ENCODE measurements at regions not wholly inside any gene's neighbourhood (a gene's known extent, or its start where the extent isn't known, plus 50 kb on each side); places are given as distances from the start of the nearest gene placed in this dataset.
"Not testable (repeated sequence)": the region's sequence is repeated elsewhere in the genome, so short reads cannot be mapped to it uniquely, and the experiment has no call there.

DNA sequence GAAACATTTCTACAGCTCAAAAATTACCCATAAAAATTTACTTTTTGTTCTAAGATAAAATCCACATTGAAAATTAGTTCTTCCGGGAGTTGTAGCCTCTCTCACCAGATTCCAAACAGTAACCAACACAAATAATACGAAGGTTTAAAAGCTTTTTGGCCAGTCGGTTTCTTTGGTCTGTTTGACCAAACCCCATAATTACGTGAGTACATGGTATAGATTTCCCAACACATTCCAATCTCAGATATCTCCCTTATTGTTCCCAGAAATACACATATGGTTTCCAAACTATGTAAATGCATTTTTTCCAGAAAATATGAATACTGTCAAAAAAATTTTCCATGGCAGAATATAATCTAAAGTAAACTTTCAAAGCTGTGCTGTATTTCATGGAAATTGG lies 722.0 kb downstream of the KCNJ2 start:
- DNase-seq, result no peak

DNA sequence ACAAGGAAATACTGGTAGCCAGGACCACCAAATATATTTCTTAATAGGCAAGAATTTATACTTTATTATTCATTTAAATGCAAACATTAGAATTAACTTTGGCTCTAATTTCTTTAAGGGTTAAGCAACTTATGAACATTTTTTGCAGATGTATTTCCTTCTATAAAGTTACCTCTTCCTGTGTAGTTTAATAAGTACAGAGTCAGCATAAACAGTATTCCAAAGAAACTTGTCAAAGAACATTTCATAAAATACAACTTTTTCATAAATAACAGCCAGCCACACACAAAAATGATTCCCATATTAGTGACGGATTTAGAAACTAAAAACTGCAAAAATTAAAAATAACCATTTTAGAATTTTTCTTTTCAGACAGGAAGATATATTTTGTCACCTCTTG lies 723.2 kb downstream of the KCNJ2 start:
- no peak for DNase-seq

DNA sequence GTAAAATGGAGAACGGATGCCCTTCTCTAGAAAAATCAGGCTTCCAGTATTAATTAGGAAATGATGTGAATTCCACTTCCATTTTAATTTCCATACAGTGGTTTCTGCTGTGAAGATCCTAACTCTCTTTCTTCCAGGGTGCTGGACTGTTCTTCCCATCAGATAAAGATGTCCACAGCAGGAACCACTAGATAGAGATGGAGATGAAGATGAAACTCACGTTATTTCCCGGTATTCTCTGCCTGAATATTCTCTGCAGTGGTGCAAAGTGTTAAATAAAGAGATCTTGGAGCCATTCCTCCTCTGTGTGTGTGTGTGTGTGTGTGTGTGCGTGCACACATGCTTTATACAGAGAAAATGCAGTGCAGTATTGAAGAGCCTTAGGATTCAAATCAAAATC lies 727.5 kb downstream of the KCNJ2 start:
- DNase-seq, result no peak

DNA sequence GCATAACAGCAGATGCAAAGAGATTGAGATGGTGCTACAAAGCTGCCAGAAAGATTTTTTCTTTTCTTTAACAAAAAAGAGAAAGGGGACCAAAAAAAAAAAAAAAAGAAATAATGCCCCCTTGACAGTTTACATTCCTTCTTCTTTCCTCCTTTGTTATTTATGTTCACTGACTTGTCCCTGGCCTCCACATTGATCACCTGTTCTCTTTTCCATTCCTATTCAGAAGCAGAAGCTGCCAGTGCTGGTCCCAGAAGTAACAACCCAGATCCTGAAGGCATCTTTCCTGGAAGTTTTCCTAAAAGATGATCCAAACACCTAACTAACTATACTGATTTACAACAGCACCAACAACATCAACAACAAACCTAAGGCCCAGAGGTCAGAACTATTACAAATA lies 728.1 kb downstream of the KCNJ2 start:
- DNase-seq, result no peak

DNA sequence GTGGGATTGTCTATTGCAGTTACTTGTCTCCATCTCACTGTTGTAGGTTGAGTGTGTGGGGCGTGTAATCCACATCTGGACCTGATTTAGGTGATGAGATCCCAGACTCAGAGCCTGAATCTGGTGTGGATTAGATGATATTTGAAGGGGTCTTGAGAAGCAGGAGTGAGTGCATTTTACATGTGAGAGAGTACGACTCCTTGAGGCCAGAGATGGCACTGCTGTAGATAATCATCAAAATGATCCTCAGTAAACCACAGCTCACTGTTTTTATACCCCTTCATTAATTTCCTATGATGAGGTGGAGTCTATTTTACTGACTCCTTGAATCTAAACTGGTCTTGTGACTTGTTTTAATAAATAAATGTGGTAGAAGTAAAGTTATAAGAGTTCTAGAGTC lies 732.5 kb downstream of the KCNJ2 start:
- DNase-seq, result no peak

DNA sequence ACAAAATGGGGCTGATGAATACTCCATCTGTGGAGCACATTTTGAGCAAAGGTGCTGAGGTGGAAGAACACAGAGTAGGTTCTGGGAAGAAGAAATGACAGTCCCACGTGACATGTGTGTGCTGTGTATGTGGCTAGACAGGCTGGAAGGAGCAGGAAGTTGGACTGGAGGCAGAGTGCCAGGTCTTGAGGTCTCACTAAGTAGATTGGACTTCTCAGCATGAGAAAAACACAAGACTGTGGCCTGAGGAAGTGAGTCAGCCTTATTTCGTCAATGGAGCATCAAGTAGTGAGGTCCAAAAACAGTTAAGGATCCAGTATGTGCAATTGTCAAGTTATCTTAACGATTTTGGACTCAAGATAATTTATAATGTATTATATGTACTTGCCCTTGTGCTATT lies 736.5 kb downstream of the KCNJ2 start:
- DNase-seq, result no peak

DNA sequence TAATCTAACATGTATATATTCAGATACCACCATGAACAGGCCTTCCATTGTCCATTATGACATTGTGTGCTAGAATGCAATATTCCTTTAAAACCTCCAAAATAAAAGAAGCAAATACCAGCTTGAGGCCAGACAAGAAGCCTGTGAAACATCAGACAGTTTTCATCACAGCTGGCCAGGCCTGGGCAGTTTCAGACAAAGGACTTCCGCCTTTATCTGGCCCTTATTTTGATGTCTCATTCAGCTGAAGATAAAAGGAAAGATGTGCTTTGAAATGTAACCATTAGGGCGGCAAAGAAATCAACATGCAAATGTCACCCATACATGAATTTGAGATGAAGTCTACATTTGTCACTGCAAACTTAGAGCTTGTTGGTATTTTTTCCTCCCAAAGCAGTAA lies 737.5 kb downstream of the KCNJ2 start:
- DNase-seq, result no peak

DNA sequence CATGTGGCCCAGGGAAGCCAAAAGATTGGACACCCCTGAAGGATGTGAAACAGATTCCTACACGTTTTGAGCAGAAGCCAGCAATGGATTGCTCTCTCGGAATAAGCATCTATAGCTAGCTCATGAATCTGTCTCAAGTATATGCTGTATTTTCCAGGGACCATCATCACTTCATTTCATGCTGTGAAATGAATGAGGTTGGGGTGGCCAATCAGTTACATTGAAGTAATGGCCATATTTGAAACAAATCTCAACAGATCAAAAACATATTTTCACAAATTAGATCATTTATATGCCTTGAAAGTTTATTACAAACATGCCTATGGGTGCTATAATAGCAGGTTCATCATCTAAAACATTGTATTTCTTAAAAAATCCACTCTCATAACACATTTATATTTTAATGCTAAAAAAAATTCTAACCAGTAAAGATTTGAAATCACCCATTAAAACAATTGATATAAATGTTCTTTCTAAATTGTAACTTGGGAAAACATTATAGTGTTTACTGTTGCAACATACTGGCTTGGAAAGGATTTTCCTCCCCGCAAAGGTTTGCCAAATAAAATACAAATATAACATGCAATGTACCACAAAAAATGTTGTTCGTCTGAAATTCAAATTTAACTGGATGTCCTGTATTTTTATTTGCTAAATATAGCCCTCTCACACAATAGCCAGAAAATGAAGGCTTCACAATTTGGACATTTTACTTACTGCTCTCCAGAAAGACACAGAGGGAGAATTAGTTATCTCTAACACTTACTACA lies 743.6 kb downstream of the KCNJ2 start:
- no peak for DNase-seq

DNA sequence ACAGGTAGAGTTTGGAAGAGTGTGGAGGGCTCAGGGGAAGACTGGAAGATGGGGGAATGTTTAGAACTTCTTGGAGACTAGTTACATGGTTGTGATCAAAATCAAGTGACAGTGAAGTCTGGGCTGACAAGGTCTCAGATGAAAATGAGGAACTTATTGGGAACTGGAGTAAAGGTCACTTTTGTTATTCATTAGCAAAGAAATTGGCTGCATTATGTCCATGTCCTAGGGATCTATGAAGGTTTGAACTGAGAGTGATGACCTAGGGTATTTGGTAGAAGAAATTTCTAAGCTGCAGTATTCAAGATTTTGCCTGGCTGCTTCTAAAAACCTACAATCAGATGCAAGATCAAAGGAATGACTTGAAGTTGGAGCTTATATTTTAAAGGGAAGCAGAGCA lies 747.1 kb downstream of the KCNJ2 start:
- DNase-seq, result no peak

DNA sequence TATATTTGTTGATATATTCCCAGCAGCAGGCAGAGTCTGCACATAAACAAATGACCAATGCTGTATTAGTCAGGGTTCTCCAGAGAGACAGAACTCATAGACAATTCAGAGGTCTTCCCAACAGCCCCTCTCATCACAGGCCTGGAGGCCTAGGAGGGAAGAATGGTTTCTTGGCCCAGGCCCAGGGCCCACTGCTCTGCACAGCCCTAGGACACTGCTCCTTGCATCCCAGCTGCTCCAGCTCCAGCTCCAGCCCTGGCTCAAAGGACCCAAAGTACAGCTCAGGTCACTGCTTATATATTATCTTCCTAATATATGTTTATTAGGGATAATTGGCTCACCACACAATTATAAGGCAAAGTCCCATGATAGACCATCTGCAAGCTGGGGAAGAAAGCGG lies 749.9 kb downstream of the KCNJ2 start:
- no peak for DNase-seq

DNA sequence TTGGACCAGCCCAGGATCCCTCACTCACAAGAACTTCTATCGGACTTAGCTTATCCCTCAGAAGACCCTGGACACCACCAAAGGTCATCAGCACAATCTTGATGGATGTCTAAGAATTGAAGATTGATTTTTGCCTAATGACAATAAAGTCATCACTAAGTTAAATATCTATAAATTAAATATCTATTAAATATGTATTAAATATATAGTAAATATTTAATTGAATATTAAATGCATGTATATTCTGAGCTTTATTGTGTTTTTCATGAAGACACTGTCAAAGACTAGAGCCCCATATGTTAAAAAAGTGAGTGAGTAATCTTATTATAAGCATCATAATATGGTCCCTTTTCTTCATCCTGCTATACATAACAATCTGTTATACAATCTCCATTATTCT lies 751.1 kb downstream of the KCNJ2 start:
- DNase-seq, result no peak

DNA sequence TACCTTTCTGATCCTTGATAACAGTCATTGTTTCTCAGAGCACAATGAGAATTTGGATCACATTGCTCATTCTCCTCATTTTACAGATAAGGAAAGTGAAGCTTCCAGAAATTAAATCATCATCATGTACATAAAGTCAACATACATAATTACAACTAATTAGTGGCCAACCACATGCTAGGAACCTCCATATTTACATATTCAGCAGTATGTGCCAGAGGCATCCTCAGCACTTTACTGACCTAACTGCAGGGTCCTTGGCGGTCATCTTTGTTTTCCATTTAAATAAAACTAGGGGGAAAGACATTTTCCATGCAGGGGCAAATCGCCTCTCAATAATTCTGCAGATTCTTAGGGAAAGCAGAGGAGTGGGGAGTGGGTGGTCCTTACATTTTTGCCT lies 752.9 kb downstream of the KCNJ2 start:
- no peak for DNase-seq

DNA sequence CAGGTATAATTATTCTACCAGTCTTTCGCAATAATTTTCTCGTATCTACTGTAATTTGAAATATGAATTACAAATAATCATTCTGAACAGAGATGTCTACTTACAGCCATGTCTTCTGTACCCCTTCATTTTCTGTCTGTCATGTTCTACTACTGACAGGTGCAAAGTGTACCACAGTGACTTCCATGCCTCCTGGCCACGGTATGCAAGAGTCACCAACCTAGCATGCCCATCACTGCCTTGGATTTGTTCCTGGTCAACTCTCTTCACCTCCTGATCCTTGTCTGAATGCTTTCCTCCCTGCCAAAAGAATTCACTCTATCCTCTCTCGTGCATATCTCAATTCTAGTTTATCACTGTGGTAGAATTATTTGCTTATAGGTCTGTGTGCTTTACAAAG lies 755.4 kb downstream of the KCNJ2 start:
- DNase-seq, result no peak

DNA sequence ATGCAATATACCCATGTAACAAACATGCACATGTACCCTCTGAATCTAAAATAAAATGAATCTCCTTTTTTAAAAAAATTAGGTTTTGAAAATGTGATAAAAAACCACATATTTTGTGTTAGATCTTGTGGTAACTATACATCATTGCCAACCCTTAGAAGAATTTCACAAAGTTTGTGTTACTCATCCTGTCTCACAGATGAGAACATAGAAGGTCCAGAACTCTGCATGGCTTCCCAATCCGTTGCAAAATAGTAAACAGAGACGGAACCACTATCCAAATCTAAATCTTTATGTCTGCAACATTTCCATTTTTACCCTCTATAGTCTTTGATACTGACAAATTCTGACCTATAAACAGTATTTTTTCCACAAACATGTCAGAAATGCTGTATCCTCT lies 759.9 kb downstream of the KCNJ2 start:
- DNase-seq, result no peak

DNA sequence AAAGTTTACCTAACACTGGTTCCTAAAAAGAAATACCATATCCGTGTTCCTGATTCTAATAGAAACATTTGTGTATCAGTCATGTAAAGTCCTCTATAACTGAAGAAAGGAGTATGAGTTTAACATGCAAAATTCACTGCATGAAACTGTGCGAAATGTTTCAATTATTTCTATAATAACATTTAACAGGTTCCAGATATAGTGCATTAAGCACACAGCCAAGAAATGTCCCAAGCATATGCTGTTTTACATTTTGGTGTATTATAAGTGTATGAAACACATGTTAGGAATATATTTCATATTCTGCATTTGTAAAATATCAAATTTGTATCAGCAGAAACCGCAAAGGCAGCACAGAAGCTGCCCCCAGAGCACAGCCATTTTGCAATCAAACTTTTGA lies 764.9 kb downstream of the KCNJ2 start:
- DNase-seq, result no peak

DNA sequence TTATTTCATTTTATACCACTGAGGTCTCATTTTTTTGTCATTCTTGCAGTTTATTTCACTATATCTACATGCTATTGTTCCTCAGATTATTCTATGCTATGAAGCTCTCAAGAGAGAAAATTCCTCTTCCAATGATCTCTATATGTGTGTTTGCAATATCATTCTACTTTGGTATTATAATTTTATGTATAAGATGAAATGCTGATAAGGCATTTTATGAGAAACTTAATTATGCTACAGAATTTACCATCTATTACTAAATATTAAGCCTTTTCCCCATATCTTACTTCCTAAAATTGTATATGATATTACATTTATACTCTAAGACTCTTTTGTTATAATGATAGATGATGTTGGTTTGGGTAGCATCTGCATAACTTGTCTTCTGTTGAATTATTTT lies 765.5 kb downstream of the KCNJ2 start:
- DNase-seq, result no peak

DNA sequence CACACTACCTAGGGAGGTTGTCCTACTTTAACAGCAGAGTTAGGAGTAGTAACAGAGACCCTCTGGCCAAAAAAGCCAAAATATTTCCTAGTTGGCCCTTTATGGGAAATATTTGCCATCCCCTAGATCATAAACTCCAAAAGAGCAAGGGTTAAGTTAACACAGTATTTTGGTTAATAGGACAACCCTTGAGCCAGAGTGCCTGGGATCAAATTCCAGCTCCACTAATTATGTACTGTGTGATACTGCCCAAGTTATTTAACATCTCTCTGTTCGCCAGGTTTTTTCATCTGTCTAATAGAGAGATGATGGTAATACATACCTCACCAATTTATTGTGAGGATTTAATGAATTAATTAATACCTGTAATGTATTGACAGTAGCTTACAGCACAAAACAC lies 767.4 kb downstream of the KCNJ2 start:
- no peak for DNase-seq

DNA sequence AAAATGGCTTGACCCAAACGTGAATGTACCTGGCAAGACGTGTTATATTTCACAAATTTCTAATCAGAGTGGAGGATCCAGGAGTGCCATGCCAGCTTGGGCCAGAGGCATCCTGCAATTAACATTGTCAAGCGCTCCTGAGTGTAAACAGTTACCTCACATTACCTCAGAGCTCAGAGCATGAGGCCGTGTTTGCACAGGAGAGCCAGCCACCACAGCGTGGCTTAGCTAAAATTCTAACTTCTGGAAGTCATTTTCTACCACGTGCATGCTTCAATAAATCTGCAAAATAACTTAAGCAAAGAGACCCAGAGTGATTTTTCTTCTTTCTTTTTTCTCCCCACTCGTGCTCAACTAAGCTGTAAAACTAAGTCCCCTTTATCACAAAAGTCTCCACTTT lies 769.0 kb downstream of the KCNJ2 start:
- DNase-seq, result no peak

DNA sequence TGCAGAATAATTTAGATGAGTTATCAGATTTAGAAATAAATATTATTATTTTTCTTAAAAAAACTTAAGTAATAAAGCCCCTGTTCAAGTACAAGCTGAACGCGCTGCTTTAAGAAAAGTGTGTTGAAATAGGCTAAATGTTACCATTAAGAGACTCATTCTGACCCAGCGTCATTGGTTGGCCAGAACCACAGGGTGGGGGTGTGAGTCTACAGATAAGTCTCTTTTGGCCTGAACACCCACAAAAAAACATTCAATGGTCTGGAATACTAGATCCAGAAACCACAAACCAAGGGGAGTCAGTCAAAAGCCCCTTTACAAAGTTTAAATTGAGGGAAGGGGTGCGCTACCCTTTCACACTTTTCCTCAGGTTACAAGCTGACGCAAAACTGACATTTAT lies 776.1 kb downstream of the KCNJ2 start:
- DNase-seq, result no peak

DNA sequence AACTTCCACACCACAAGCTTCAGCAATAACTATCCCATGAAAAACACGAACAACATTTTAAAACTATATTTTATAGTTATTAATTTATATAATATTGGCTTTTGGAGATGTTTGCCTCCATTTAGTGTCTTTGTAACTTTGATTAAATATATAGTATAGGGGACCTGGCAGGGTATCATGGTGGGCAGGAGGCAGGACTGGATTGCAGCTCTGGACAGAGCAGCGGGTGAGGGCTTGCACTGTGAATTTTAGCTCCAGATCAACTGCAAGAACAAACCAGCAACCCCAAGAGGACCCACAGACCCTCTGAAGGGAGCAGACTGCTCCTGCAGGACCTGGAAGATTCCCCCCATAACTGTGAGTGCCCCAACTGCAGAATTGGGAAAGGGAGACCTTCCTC lies 777.9 kb downstream of the KCNJ2 start:
- no peak for DNase-seq

DNA sequence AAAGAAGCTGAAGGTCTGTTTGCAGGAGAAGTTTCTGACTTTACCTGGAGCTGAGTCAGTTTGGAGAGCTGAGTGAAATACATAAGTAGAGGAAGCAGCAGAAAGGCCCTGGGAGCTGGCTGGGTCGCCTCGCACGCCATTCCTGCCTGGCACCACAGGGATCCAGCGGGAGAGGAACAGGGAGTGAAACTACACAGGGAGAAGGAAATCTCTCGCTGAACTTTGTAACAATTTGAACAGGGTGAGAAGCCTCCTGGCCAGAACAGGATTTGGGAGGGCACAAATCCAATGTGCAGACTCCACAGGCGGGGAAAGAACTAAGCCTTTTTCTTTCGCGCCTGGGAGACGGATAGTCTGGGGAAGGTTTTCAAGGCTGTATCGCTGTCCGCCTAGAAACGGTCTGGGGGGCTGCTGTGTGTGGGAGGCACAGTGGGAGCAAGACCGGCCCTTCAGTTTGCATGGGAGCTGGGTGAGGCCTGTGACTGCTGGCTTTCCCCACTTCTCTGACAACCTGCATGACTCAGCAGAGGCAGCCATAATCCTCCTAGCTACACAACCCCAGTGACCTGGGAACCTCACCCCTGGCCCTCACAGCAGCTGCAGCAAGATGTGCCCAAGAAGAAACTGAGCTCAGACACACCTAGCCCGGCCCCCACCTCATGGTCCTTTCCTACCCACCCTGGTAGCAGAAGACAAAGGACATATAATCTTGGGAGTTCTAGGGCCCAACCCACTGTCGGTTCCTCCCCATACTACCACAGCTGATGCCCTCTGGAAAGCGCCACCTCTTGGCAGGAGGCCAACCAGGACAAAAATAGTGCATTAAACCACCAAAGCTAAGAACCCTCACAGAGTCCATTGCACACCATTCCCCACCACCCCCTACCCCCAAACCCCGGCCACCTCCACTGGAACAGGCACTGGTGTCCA lies 778.6 kb downstream of the KCNJ2 start:
- no peak for DNase-seq

DNA sequence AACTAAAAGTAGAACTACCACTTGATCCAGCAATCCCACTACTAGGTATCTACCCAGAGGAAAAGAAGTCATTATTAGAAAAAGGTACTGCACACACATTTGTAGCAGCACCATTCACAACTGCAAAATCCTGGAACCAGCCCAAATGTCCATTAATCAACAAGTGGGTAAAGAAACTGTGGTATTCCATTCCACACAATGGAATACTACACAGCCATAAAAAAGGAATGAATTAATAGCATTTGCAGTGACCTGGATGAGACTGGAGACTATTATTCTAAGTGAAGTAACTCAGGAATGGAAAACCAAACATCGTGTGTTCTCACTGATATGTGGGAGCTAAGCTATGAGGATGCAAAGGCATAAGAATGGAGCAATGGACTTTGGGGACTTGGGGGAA lies 783.8 kb downstream of the KCNJ2 start:
- DNase-seq, result not testable (repeated sequence)

DNA sequence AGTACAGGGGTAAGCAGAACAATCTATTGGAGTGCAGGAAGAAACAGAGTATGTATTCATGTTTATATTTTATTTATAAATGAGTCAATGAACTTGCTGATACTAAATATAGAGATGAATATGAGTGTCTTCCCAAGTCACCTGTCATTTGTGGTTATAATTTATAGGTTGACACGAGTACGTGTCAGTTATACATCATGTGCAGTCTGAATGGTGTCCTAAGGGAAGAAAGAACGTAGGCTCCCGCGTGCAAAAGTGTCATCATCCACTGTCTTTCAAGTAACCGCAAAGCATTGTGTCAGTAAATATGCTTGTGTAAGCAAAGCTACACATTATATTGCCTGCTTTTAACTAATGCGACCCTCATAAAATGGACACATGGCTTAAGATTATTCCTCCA lies 786.1 kb downstream of the KCNJ2 start:
- no peak for DNase-seq

DNA sequence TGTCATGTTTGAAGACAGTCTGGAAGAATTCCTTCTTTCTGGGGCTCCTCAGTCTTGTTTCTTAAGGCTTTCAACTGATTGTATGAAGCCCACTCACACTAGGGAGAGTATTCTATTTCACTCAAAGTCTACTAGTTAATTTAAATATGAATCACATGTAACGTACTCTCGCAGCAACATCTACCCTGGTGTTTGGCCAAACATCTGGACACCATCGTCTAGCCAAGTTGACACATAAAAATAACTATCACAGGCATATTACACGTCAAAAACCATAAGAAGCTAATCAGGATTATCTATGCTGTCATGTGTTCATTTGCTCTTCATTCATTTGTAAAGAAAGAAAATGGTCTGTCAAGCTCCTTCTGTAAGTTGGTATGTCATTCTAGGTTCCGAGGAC lies 787.4 kb downstream of the KCNJ2 start:
- DNase-seq, result no peak

DNA sequence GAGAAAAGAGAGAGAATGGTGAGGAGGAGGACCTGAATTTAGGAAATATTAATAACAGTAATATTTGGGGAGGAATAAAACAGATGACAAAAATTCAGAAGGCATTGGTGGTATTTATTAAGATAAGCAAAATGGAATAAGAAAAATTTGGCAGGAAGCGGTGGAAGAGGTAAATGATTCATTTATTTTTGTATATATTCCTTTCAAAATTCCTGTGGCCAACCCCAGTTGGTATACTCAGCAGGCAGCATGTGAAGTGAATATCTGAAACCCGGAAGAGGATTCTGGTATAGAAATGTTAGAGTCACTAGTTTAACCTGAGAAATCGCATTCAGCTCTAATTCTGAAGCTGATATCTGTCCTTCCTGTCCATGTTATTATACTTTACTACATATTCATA lies 792.0 kb downstream of the KCNJ2 start:
- DNase-seq, result no peak
